Neural progenitor cell (in vitro differentiated cells): ENCODE measurements at regions not wholly inside any gene's neighbourhood (a gene's known extent, or its start where the extent isn't known, plus 50 kb on each side); places are given as distances from the start of the nearest gene placed in this dataset.

Experiments used
- EZH2 ChIP-seq: fragments of 200-600 bp; sonication (generic); IDR thresholded peaks from 2 replicates; pipeline ENCODE4 v1.6.1; 2017; ENCODE audit warnings: antibody characterized with exemption, mild to moderate bottlenecking, moderate library complexity
- EZH2phosphoT487 ChIP-seq: fragments of 200-600 bp; sonication (generic); IDR thresholded peaks from 2 replicates; pipeline ENCODE4 v1.6.1; 2017; ENCODE audit warnings: antibody characterized with exemption
- TF ChIP-seq, protein P1 (sequence below): fragments of 200-600 bp; sonication (generic); IDR thresholded peaks from 2 replicates; pipeline ENCODE4 v1.5.1; 2017; ENCODE audit warnings: antibody characterized with exemption, mild to moderate bottlenecking

DNA sequence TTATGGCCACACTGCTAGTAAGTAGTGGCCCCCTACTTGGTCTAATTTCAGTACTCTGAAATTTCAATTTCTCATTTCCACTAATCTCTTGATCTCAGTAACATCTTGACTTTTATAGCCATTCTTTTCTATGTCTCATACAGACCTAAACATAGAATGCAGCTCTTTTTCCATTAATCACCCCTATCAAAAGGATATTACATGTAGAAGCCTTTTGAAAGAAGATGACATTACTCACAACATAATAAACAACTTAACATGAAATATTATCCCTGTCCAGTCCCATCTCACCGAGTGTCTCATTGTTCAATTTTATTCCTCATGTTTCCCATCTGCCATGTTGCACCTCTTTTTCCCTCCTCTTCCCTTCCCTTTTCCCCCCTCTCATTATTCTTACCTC, 81.1 kb upstream of the KLHL13 start:
- TF ChIP-seq, protein P1, sequence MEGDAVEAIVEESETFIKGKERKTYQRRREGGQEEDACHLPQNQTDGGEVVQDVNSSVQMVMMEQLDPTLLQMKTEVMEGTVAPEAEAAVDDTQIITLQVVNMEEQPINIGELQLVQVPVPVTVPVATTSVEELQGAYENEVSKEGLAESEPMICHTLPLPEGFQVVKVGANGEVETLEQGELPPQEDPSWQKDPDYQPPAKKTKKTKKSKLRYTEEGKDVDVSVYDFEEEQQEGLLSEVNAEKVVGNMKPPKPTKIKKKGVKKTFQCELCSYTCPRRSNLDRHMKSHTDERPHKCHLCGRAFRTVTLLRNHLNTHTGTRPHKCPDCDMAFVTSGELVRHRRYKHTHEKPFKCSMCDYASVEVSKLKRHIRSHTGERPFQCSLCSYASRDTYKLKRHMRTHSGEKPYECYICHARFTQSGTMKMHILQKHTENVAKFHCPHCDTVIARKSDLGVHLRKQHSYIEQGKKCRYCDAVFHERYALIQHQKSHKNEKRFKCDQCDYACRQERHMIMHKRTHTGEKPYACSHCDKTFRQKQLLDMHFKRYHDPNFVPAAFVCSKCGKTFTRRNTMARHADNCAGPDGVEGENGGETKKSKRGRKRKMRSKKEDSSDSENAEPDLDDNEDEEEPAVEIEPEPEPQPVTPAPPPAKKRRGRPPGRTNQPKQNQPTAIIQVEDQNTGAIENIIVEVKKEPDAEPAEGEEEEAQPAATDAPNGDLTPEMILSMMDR = no peak
- TF ChIP-seq EZH2 (no peak), EZH2phosphoT487 (no peak)
